ENCODE measurements at regions not wholly inside any gene's neighbourhood (a gene's known extent, or its start where the extent isn't known, plus 50 kb on each side); places are given as distances from the start of the nearest gene placed in this dataset.

DNA sequence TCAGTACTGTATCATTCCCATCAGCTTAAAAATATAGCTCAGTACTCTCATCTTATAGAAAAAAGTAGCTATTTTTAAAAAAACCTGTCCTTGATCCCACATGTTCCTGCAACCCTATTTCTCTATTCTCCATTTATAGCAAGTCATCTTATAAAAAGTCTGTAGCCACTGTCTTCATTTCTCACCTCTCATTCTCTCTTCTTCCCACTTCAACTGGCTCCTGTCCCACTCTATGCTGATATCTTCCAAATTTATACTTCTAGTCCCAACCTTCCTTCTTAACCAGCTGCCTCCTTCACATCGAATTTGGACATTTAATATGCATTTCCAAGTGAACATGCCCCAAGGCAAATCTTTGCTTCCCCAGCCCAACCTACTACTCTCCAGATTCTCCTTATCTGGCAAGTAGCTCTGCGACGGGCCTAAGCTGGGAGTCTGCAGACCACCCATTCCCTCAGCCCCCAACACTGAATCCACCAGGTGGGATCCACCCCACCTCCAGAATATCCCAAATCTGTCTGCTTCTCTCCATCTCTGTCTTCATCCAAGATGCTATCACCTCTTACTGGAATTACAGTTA, 52.0 kb upstream of the TANC2 start:
- TF ChIP-seq SP1 (IDR thresholded peaks at IDR 0.05) = no peak
- TF ChIP-seq, protein P1, sequence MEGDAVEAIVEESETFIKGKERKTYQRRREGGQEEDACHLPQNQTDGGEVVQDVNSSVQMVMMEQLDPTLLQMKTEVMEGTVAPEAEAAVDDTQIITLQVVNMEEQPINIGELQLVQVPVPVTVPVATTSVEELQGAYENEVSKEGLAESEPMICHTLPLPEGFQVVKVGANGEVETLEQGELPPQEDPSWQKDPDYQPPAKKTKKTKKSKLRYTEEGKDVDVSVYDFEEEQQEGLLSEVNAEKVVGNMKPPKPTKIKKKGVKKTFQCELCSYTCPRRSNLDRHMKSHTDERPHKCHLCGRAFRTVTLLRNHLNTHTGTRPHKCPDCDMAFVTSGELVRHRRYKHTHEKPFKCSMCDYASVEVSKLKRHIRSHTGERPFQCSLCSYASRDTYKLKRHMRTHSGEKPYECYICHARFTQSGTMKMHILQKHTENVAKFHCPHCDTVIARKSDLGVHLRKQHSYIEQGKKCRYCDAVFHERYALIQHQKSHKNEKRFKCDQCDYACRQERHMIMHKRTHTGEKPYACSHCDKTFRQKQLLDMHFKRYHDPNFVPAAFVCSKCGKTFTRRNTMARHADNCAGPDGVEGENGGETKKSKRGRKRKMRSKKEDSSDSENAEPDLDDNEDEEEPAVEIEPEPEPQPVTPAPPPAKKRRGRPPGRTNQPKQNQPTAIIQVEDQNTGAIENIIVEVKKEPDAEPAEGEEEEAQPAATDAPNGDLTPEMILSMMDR (IDR thresholded peaks at IDR 0.05; ENCODE audit: low read depth, low read length, missing input control) = no peak
- no peak for TF ChIP-seq FOXA1 (IDR thresholded peaks at IDR 0.05)
- no peak for TF ChIP-seq YY1 (IDR thresholded peaks at IDR 0.05)
- TF ChIP-seq RAD21 (IDR thresholded peaks at IDR 0.05) = no peak
- TF ChIP-seq GABPA (IDR thresholded peaks at IDR 0.05 in 1 of 2, conservative IDR thresholded peaks at IDR 0.05 in 1 of 2) = no peak
- no peak for TF ChIP-seq TAF1 (conservative IDR thresholded peaks at IDR 0.05)
- no peak for TF ChIP-seq RXRA (IDR thresholded peaks at IDR 0.05)
- TF ChIP-seq JUND (IDR thresholded peaks at IDR 0.05) = no peak
- TF ChIP-seq, protein P2, sequence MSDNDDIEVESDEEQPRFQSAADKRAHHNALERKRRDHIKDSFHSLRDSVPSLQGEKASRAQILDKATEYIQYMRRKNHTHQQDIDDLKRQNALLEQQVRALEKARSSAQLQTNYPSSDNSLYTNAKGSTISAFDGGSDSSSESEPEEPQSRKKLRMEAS (IDR thresholded peaks at IDR 0.05) = no peak
